Dedifferentiated amniotic fluid mesenchymal stem cell (primary cell): ENCODE measurements at regions not wholly inside any gene's neighbourhood (a gene's known extent, or its start where the extent isn't known, plus 50 kb on each side); places are given as distances from the start of the nearest gene placed in this dataset.

Experiments used
- DNase-seq: peaks from one replicate; pipeline ENCODE4 v3.0.0-alpha.2; 2016; ENCODE audit errors: extremely low spot score

DNA sequence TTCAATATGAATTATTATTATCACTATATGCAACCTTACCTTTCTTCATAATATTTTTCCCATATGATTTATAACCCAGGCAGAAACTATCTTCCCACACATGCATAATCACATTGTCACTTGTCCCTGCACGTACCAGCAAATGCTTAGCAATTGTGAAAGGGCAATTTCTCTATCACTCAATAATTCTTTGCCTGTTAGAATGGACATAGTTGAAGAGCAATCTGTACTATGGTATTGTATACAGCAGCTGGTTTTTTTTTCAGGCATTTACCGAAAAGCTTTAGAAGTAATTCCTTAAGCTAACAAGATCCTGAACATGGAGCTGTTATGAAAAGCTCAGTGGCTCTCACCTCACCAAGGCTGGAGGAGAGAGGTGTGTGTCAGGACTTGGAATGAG is 999.5 kb downstream of the TUSC7 start:
- no peak for DNase-seq

- no peak for DNase-seq
Observed at GRCh38 chr3:117710501-117710900, 1000.9 kb downstream of the TUSC7 start.

DNA sequence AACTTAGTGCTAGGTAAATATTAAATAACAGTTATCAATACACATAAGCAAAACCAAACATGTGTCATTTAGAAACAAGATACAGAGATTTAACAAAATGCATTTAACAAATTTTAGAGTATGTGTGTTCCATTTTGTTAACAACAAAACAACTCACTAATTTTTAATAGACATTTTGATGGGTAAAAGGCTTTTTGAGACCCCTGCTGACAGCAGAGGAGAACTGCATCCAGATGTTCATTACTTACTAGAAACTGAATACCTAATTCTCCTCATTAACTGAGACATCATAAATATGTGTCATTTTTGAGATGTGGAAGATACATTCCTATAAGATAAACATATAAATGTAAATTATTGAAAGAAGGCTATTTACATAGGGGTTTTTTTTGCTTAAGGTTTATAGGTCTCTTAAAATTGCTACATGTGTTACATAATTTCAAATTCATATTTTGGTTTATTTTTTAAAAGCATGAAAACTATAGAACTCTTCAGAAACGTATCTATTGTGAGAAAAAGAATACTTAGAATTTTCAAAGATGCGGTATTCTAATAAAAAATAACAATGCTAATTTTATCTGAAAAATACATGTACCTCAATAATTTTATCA is 1009.8 kb downstream of the TUSC7 start:
- peak; percentile 45 for DNase-seq

DNA sequence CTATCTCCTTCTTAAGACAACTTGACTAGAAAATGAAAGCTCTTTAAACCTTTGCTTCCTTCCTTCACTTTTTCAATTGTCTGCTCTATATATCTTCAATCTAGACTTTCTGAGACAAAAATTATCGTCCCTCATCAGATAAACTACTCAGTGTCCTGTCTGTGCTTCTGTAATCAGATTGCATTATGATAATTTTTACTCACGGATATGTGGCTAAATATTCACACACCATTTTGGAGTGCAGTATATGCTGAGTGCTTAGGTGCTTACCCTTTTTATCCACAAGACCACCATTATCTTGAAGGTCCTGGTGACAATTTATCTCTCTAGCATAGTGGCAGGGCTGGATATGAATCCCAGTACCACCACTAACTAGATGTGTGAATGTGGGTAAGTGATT is 1012.3 kb downstream of the TUSC7 start:
- no peak for DNase-seq

- no peak for DNase-seq
Observed at GRCh38 chr3:117722856-117723255, 1013.3 kb downstream of the TUSC7 start.

- no peak for DNase-seq
Observed at GRCh38 chr3:117723825-117724224, 1014.2 kb downstream of the TUSC7 start.

- DNase-seq, result no peak
Observed at GRCh38 chr3:117725314-117725713, 1015.7 kb downstream of the TUSC7 start.

- DNase-seq, result no peak
Observed at GRCh38 chr3:117726776-117727175, 1017.2 kb downstream of the TUSC7 start.

- no peak for DNase-seq
Observed at GRCh38 chr3:117728226-117728625, 1018.6 kb downstream of the TUSC7 start.

DNA sequence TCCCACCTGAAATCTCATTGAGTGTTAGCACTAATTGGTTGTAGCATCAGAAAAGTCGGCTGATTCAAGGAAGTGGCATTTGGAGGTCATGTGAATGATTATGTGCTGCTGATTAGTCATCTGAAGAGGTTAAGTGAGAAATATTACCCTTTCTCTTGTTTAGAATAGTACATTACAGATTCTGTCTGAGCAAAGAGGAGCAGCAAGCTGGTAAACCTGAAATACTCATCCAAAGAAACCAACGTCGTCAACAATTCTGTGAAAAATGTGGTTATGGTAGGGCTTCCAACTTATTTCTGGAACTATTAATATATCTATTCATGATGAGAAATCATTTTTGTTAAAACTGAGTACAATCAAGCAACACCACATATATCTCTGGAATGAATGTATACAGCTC is 1024.9 kb downstream of the TUSC7 start:
- DNase-seq, result no peak

- peak; percentile 83 for DNase-seq
Observed at GRCh38 chr3:117735481-117736101, 1026.0 kb downstream of the TUSC7 start.

- no peak for DNase-seq
Observed at GRCh38 chr3:117736846-117737245, 1027.3 kb downstream of the TUSC7 start.

DNA sequence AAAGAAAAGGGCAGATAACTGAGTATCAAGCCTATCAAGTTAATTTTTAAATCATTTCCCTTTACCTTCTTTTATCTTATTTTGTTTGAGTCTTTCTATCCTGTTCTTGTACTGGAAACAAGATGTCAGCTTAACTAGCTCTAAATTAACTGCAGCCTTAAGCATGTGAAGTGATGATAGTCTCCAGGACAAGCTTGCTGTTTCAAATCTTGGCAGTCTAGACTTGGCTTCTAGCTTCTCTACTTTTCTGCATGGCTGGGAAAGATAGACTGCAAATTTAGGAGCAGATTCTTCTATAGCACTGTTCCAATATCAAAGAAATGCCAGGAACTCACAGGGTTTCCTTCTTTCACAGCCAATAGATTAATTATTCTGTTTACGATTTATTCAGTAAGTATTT is 1034.4 kb downstream of the TUSC7 start:
- no peak for DNase-seq

DNA sequence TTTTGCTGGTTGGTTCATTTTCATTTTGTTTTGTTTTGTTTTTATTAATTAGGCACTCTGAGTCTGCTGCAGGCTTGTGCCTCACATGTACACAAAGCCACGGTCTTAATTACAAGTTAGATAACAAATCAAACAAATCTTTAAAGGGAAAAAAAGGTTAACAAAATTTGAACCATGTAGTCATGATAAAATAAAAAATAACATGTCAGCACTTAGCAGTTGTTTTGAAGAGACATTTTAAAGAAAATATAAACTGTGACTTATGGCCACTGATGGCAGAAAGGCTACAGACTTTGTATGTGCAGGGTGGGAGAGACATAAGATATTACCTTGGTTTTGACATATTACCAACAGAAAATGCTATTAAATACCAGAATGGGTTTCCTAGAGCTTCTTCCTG is 1035.4 kb downstream of the TUSC7 start:
- no peak for DNase-seq

DNA sequence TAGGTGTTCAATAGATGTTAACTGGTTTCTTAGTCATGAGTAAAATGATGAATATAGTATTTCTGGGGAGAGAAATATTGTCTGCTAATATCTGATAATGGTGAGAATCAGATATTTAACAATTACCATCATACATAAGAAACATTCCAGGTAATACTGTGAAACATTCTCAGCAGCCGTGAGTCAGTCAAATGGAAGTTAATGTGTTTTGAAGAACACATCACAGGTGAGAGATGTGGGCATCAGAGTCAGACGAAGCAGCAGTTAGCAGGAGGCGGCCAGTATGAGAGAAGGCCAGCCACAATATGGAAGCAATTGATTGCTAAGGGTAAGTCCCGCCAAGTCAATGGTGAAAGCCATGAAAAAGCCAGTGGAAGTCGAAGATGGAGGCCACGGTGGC is 1035.9 kb downstream of the TUSC7 start:
- no peak for DNase-seq

GRCh38 chr3:117746066-117746465 is 1036.5 kb downstream of the TUSC7 start:
- no peak for DNase-seq

DNA sequence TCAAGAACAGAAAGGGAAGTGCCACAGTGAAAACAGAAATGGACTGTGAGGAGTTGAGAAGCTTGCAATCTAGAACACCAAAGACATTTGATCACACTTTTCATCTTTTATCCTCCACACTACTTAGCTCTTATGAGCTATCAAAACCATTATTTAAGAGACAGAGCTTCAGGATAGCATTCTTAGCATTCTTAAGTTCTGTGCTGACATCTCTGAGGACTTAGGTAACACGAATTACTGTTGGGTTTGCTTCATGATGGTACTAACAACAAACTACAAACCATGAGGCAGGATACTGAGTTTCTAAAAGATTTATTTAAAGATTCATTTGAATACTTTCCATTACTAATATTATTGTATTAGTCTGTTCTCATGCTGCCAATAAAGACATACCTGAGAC is 1038.6 kb downstream of the TUSC7 start:
- DNase-seq, result no peak

DNA sequence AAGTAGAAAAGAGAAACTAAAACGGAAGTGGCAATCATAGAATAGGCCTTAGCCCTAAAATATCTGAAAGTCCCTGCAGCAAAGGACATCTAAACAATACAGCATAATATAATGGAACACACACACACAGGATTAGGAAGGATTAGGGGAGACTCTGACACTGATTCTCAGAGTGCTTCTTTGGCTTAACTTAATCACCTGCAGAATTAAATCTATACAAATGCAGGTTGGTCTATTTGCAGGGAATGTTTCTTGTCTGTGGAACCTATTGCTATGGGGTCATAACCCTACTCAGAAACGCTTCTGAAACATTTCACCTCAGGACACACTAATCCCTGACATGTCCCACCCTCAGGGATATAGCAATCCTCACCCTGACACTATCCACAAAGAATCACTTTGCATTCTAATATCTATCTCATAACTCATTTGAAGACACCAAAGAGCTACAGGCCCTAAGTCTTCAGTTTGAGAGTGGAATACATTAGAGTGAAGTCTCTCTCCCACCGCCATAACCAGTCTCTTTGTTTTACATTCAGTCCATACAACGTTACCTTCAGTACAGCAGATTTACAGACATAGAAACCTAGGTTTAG is 1041.2 kb downstream of the TUSC7 start:
- no peak for DNase-seq

DNA sequence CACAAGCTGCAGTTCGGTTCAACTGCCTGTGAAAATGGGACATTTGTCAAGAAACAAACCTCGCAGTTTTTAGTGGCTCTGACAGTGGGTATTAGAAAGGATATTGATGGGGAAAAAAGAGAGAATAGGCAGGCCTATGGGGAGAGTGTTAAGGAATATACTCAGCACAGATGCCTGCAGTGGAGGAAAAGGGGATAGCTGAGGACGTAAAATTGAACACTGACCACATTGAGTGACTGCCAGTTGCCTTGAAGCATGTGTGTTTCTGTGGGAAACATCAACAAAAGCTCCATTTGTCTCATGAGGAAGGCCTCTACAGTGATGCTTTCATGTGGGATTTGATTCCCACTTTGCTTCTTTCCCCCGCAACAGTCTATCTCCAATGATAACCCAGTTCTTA is 1042.1 kb downstream of the TUSC7 start:
- no peak for DNase-seq

DNA sequence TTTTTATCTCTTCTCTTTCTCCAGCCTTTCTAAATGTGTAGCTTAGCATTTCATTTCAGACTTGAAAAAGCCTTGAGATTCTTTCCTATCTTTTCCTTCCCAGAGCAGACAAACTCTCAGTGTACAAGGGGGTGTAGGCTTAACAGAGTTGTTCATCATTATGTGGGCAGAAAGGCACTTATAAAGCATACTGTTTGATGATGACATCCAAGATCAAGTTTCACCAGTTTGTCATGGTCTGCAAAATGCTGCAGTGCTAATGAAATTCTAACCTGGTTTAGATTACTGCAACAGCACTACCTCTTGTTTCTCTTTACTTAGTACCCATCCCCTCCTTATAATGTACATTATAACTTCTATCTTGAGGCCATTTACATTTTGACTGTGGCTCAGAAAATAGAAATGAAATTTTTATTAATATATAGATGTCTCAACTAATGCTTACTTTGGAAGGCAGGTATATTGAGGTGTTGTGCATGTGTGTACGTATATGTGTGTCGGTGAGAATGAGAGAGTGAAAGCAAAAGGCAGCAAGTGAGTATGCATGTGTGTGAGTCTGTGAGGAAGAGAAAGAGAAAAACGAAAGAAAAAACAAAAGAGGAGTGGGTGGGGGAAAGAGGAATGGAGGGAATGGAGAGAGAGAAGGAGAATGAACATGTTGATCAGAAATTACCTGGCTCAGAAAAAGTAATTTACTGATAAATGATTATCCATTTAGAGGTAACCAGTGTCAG is 1043.6 kb downstream of the TUSC7 start:
- DNase-seq, result peak; percentile 88

DNA sequence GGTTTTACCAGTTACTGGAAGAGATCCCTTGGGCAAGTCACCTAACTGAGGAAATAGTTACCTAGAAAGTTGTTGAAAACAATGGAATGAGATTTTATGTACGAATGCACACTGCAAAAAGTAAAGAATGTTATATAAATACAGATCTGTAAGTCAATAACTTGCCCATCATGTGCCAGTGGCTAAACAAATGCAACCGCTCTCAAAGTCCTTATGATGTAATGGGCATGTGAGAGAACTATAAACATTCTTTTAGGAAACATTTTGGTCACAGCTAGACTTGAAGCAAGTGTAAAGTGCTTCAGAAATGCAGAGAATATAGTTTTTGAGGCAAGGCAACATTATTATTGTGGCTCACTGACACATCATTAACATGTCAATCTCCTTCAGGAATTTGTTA is 1044.5 kb downstream of the TUSC7 start:
- no peak for DNase-seq

- DNase-seq, result no peak
Observed at GRCh38 chr3:117754841-117755240, 1045.3 kb downstream of the TUSC7 start.

DNA sequence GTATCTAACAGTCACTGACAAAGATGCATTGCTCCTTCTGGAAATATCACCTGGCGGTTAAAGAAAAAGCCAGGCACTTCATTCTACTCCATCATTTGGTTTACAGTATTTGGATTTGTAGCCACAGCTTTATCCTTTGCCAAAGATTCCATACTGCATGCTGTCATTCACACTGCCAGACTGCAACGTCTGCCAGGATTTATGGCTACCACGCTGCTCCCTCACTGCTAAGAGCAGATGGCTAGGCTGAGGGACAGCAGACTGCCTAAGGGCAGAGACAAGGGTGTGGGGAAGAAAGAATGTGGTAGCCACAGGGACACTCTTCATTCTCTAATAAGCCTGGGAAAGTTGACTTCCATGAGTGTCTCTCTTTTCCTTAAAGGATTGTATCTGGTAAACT is 1047.0 kb downstream of the TUSC7 start:
- no peak for DNase-seq
